Osteocyte (in vitro differentiated cells): ENCODE measurements at regions not wholly inside any gene's neighbourhood (a gene's known extent, or its start where the extent isn't known, plus 50 kb on each side); places are given as distances from the start of the nearest gene placed in this dataset.

Source experiments
- DNase-seq: peaks from one replicate; pipeline ENCODE4 v3.0.0; 2021; ENCODE audit warnings: mixed read lengths; ENCODE audit not compliant: unreplicated experiment; ENCODE audit errors: extremely low spot score
- H3K27ac Mint-ChIP-seq: one replicate; pipeline ENCODE4 v1.8.0; 2021; ENCODE audit warnings: mild to moderate bottlenecking, mixed read lengths; ENCODE audit not compliant: unreplicated experiment
- H3K27me3 Mint-ChIP-seq: one replicate; pipeline ENCODE4 v1.8.0; 2021; ENCODE audit warnings: mixed read lengths; ENCODE audit not compliant: unreplicated experiment
- H3K36me3 Mint-ChIP-seq: one replicate; pipeline ENCODE4 v1.8.0; 2021; ENCODE audit warnings: mixed read lengths; ENCODE audit not compliant: unreplicated experiment
- H3K4me1 Mint-ChIP-seq: one replicate; pipeline ENCODE4 v1.8.0; 2021; ENCODE audit warnings: mixed read lengths; ENCODE audit not compliant: unreplicated experiment
- H3K4me3 Mint-ChIP-seq: one replicate; pipeline ENCODE4 v1.8.0; 2021; ENCODE audit warnings: mild to moderate bottlenecking, moderate library complexity, mixed read lengths; ENCODE audit not compliant: unreplicated experiment
- H3K9me3 Mint-ChIP-seq: one replicate; pipeline ENCODE4 v1.8.0; 2021; ENCODE audit warnings: mixed read lengths; ENCODE audit not compliant: unreplicated experiment
- TF ChIP-seq, protein P1 (sequence below): fragments of 200-600 bp; sonication (generic); IDR thresholded peaks from 2 replicates; pipeline ENCODE4 v1.5.0; 2021; ENCODE audit warnings: antibody characterized with exemption, mild to moderate bottlenecking, moderate library complexity

DNA sequence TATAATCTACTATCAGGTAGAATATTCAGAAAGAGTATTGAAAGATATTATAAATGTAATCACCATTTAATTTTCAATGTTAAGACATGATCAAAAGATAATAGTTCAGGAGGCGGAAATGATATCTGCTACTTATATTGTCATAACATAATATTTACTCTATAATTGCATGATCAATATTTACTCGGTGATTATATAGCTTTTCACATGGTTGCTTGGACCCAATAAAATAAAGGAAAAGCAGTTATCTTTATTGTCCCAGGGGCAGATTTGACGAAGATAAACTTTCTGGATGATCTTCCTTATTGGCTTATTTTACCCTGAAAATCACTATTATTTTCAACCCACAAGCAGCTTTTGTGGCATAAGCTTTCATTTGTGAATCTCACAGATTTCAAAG lies 350.4 kb downstream of the HACE1 start:
- H3K4me3 Mint-ChIP-seq: no peak overlapping the region
- no peaks in the 10 kb centered on the region for H3K36me3 Mint-ChIP-seq
- no peak overlapping the region for H3K27ac Mint-ChIP-seq
- H3K9me3 Mint-ChIP-seq: no peaks in the 10 kb centered on the region
- no peaks in the 10 kb centered on the region for H3K4me1 Mint-ChIP-seq
- TF ChIP-seq, protein P1, sequence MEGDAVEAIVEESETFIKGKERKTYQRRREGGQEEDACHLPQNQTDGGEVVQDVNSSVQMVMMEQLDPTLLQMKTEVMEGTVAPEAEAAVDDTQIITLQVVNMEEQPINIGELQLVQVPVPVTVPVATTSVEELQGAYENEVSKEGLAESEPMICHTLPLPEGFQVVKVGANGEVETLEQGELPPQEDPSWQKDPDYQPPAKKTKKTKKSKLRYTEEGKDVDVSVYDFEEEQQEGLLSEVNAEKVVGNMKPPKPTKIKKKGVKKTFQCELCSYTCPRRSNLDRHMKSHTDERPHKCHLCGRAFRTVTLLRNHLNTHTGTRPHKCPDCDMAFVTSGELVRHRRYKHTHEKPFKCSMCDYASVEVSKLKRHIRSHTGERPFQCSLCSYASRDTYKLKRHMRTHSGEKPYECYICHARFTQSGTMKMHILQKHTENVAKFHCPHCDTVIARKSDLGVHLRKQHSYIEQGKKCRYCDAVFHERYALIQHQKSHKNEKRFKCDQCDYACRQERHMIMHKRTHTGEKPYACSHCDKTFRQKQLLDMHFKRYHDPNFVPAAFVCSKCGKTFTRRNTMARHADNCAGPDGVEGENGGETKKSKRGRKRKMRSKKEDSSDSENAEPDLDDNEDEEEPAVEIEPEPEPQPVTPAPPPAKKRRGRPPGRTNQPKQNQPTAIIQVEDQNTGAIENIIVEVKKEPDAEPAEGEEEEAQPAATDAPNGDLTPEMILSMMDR: no peak
- peaks cover 2% of the 10 kb centered on the region for H3K27me3 Mint-ChIP-seq
- DNase-seq: no peak

DNA sequence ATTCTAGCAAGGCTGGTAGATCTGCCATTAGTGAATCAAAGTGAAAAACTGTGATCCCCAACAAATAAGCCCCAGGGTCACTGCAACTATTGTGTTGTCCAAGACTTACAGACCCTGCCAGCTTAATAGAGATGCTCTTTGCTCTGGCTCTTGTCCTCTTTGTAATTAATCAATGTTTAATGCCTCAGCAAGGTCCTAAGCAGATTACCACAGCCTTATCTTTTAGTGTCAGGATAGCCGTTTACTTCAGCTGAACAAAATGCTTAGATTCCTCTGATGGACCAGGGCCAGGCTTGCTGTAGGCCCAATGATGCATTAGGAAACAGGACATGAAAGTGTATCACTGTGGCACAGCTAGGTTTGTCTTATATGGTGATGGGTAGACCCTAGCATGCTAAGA lies 353.3 kb downstream of the HACE1 start:
- H3K36me3 Mint-ChIP-seq: no peaks in the 10 kb centered on the region
- no peak overlapping the region for H3K27ac Mint-ChIP-seq
- no peaks in the 10 kb centered on the region for H3K9me3 Mint-ChIP-seq
- TF ChIP-seq, protein P1: no peak
- DNase-seq: no peak
- H3K4me3 Mint-ChIP-seq: no peak overlapping the region
- H3K4me1 Mint-ChIP-seq: no peaks in the 10 kb centered on the region
- peaks cover 2% of the 10 kb centered on the region for H3K27me3 Mint-ChIP-seq

DNA sequence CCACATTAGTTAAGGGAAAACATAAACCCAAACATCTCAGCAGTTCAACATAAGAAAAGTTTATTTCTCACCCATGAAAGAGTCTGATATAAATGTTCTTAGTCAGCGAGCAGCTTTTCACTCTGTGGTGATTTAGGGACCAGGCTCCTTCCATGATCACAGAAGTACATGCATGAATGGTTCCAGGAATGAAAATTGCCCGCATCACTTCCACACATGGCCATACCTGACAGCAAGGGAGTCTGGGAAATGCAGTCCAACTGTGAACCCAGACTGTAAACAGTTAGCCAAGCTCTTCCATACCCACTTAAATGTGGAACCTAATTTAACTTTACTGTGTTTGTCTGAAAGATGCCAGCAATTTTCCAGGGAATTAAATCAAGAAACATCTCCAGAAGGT lies 353.9 kb downstream of the HACE1 start:
- H3K27ac Mint-ChIP-seq: no peak overlapping the region
- H3K36me3 Mint-ChIP-seq: no peaks in the 10 kb centered on the region
- no peaks in the 10 kb centered on the region for H3K9me3 Mint-ChIP-seq
- TF ChIP-seq, protein P1: no peak
- no peaks in the 10 kb centered on the region for H3K4me1 Mint-ChIP-seq
- H3K27me3 Mint-ChIP-seq: peaks cover 2% of the 10 kb centered on the region
- DNase-seq: no peak
- no peak overlapping the region for H3K4me3 Mint-ChIP-seq

DNA sequence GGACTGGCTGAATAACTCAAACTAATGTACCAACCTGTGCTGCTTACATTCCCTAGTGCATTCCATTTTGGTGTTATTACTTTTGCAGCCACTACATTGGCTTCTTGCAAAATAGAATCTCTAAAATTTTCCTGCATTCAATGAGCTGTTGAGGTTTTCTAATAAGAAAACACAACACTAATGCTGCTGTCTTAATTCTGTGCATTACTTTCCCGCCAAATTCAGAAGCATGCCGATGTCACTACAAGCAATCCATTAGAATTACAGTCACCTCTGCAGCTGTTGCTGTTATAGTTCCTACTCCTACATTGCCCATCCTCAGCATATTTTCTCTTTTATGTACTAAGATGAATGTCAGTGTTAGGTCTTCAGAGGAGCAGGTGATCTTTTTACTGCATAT lies 359.5 kb downstream of the HACE1 start:
- no peak for DNase-seq
- H3K27me3 Mint-ChIP-seq: no peaks in the 10 kb centered on the region
- no peak overlapping the region for H3K27ac Mint-ChIP-seq
- H3K36me3 Mint-ChIP-seq: no peaks in the 10 kb centered on the region
- no peaks in the 10 kb centered on the region for H3K9me3 Mint-ChIP-seq
- TF ChIP-seq, protein P1: no peak
- H3K4me3 Mint-ChIP-seq: no peak overlapping the region
- H3K4me1 Mint-ChIP-seq: no peaks in the 10 kb centered on the region

DNA sequence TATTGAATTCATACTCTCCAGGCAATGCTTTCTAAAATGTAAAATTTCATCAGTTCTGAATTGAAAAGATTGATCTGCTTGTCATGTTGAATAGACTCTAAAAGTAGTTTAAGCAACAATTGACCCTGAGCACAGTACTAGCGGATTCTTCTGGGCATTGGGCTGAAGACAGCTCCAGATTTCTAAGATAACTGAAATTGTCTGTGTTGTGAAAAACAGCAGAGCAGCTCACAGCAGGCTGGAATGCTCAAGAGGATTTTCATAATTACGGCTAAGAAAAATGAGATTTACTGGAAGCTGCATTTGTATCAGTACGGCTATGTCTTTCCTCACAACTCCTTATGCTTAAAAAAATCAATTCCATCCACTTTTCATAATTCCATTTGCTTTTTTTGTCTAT lies 373.7 kb downstream of the HACE1 start:
- H3K36me3 Mint-ChIP-seq: no peaks in the 10 kb centered on the region
- peaks cover 25% of the 10 kb centered on the region for H3K27me3 Mint-ChIP-seq
- H3K4me1 Mint-ChIP-seq: peaks cover 4% of the 10 kb centered on the region
- no peak for DNase-seq
- H3K9me3 Mint-ChIP-seq: peaks cover 4% of the 10 kb centered on the region
- H3K4me3 Mint-ChIP-seq: no peak overlapping the region
- TF ChIP-seq, protein P1: no peak
- H3K27ac Mint-ChIP-seq: no peak overlapping the region
